Left renal cortex interstitium (tissue), 4 donors: ENCODE measurements at regions not wholly inside any gene's neighbourhood (a gene's known extent, or its start where the extent isn't known, plus 50 kb on each side); places are given as distances from the start of the nearest gene placed in this dataset.
"Not testable (repeated sequence)": the region's sequence is repeated elsewhere in the genome, so short reads cannot be mapped to it uniquely, and the experiment has no call there.

Experiments
- DNase-seq, 4 donors: peaks; one replicate each; pipeline ENCODE4 v3.0.0-alpha.2; 2013; ENCODE audit warnings: low read depth in 4 of 4, low spot score in 2 of 4, missing footprints in 1 of 4

- DNase-seq = peak in 1 of 4 donors; percentile 6
These were observed 338.0 kb downstream of the TEX29 start for GRCh38 chr13:111658145-111659100.

GRCh38 chr13:111659219-111659775, 338.9 kb downstream of the TEX29 start:
- no peak for DNase-seq

- DNase-seq = no peak
These were observed 339.4 kb downstream of the TEX29 start for GRCh38 chr13:111659842-111660241.

- DNase-seq = no peak
These were observed 340.6 kb downstream of the TEX29 start for GRCh38 chr13:111661052-111661451.

GRCh38 chr13:111661776-111662175, 341.3 kb downstream of the TEX29 start:
- no peak for DNase-seq

- DNase-seq = no peak
These were observed 342.0 kb downstream of the TEX29 start for GRCh38 chr13:111662451-111662850.

- DNase-seq = no peak
These were observed 342.5 kb downstream of the TEX29 start for GRCh38 chr13:111662895-111663294.

GRCh38 chr13:111663505-111663904, 343.1 kb downstream of the TEX29 start:
- peak in 1 of 4 donors; percentile 8 for DNase-seq

GRCh38 chr13:111663953-111664421, 343.5 kb downstream of the TEX29 start:
- peak in 1 of 4 donors; percentile 14 for DNase-seq

GRCh38 chr13:111664696-111665095, 344.3 kb downstream of the TEX29 start:
- DNase-seq = no peak

GRCh38 chr13:111665691-111666095, 345.3 kb downstream of the TEX29 start:
- no peak for DNase-seq

GRCh38 chr13:111666164-111666776, 345.8 kb downstream of the TEX29 start:
- no peak for DNase-seq

GRCh38 chr13:111667757-111668156, 347.3 kb downstream of the TEX29 start:
- no peak for DNase-seq

GRCh38 chr13:111668451-111668850, 348.0 kb downstream of the TEX29 start:
- no peak for DNase-seq

- not testable (repeated sequence) for DNase-seq
These were observed 351.8 kb downstream of the TEX29 start for GRCh38 chr13:111672198-111672597.

- not testable (repeated sequence) for DNase-seq
These were observed 357.9 kb downstream of the TEX29 start for GRCh38 chr13:111678120-111678882.

GRCh38 chr13:111679645-111680044, 359.2 kb downstream of the TEX29 start:
- DNase-seq = not testable (repeated sequence)

GRCh38 chr13:111680100-111680499, 359.7 kb downstream of the TEX29 start:
- not testable (repeated sequence) for DNase-seq

- DNase-seq = not testable (repeated sequence)
These were observed 371.6 kb downstream of the TEX29 start for GRCh38 chr13:111692028-111692427.

- not testable (repeated sequence) for DNase-seq
These were observed 370.8 kb upstream of the SOX1 start for GRCh38 chr13:111696121-111696520.
